ENCODE measurements at regions not wholly inside any gene's neighbourhood (a gene's known extent, or its start where the extent isn't known, plus 50 kb on each side); places are given as distances from the start of the nearest gene placed in this dataset.

GRCh38 chr22:27175974-27176373, 518.6 kb downstream of the MIAT start:
- no peak for DNase-seq (ENCODE audit: extremely low spot score)
- Histone ChIP-seq H3K36me3 (ENCODE audit: insufficient read depth) (no peaks in the 10 kb centered on the region), H3K27ac (ENCODE audit: low read depth) (no peak overlapping the region), H3K4me1 (ENCODE audit: insufficient read depth) (no peaks in the 10 kb centered on the region), H3K4me3 (ENCODE audit: low read depth, low read length) (no peak overlapping the region)
- 41% methylated on average over 2 of the region's 2 CpGs for WGBS

GRCh38 chr22:27179161-27179560, 521.8 kb downstream of the MIAT start:
- DNase-seq (ENCODE audit: extremely low spot score) = no peak
- Histone ChIP-seq H3K4me1 (ENCODE audit: insufficient read depth) (no peaks in the 10 kb centered on the region), H3K36me3 (ENCODE audit: insufficient read depth) (no peaks in the 10 kb centered on the region)

GRCh38 chr22:27181537-27181936, 524.1 kb downstream of the MIAT start:
- Histone ChIP-seq H3K4me3 (ENCODE audit: low read depth, low read length) (no peak overlapping the region), H3K36me3 (ENCODE audit: insufficient read depth) (no peaks in the 10 kb centered on the region), H3K27ac (ENCODE audit: low read depth) (no peak overlapping the region), H3K4me1 (ENCODE audit: insufficient read depth) (no peaks in the 10 kb centered on the region)
- no peak for DNase-seq (ENCODE audit: extremely low spot score)
- WGBS = 81% methylated on average over 4 of the region's 4 CpGs

More at GRCh38 chr22:27179161-27179560, 521.8 kb downstream of the MIAT start:
- no peak overlapping the region for H3K27ac ChIP-seq (ENCODE audit: low read depth)
- 90% methylated on average over 3 of the region's 3 CpGs for WGBS
- H3K4me3 ChIP-seq (ENCODE audit: low read depth, low read length) = no peak overlapping the region

GRCh38 chr22:27183474-27183873, 526.1 kb downstream of the MIAT start:
- WGBS = 82% methylated on average over 6 of the region's 6 CpGs
- Histone ChIP-seq H3K36me3 (ENCODE audit: insufficient read depth) (no peaks in the 10 kb centered on the region), H3K4me1 (ENCODE audit: insufficient read depth) (no peaks in the 10 kb centered on the region), H3K27ac (ENCODE audit: low read depth) (no peak overlapping the region), H3K4me3 (ENCODE audit: low read depth, low read length) (no peak overlapping the region)
- no peak for DNase-seq (ENCODE audit: extremely low spot score)

GRCh38 chr22:27185099-27185709, 527.8 kb downstream of the MIAT start:
- H3K27ac ChIP-seq (ENCODE audit: low read depth) = no peak overlapping the region
- H3K36me3 ChIP-seq (ENCODE audit: insufficient read depth) = no peaks in the 10 kb centered on the region
- WGBS = 81% methylated on average over 3 of the region's 3 CpGs
- DNase-seq (ENCODE audit: extremely low spot score) = no peak
- H3K4me1 ChIP-seq (ENCODE audit: insufficient read depth) = no peaks in the 10 kb centered on the region
- H3K4me3 ChIP-seq (ENCODE audit: low read depth, low read length) = no peak overlapping the region

- 77% methylated on average over 12 of the region's 12 CpGs for WGBS
- no peak overlapping the region for H3K4me3 ChIP-seq (ENCODE audit: low read depth, low read length)
- no peak overlapping the region for H3K27ac ChIP-seq (ENCODE audit: low read depth)
- no peaks in the 10 kb centered on the region for H3K4me1 ChIP-seq (ENCODE audit: insufficient read depth)
- H3K36me3 ChIP-seq (ENCODE audit: insufficient read depth) = no peaks in the 10 kb centered on the region
- no peak for DNase-seq (ENCODE audit: extremely low spot score)
Observed at GRCh38 chr22:27185760-27186302, 528.4 kb downstream of the MIAT start.

- DNase-seq (ENCODE audit: extremely low spot score) = no peak
- no peak overlapping the region for H3K27ac ChIP-seq (ENCODE audit: low read depth)
Observed at GRCh38 chr22:27186643-27187042, 529.3 kb downstream of the MIAT start.

GRCh38 chr22:27192135-27192829, 534.9 kb downstream of the MIAT start:
- Histone ChIP-seq H3K4me3 (ENCODE audit: low read depth, low read length) (no peak overlapping the region), H3K27ac (ENCODE audit: low read depth) (no peak overlapping the region), H3K36me3 (ENCODE audit: insufficient read depth) (no peaks in the 10 kb centered on the region), H3K4me1 (ENCODE audit: insufficient read depth) (no peaks in the 10 kb centered on the region)
- no peak for DNase-seq (ENCODE audit: extremely low spot score)
- WGBS = 58% methylated on average over 17 of the region's 17 CpGs

More at GRCh38 chr22:27186643-27187042, 529.3 kb downstream of the MIAT start:
- no peaks in the 10 kb centered on the region for H3K36me3 ChIP-seq (ENCODE audit: insufficient read depth)
- H3K4me3 ChIP-seq (ENCODE audit: low read depth, low read length) = no peak overlapping the region
- no peaks in the 10 kb centered on the region for H3K4me1 ChIP-seq (ENCODE audit: insufficient read depth)
- WGBS = 73% methylated on average over 7 of the region's 7 CpGs

- no peak for DNase-seq (ENCODE audit: extremely low spot score)
- Histone ChIP-seq H3K36me3 (ENCODE audit: insufficient read depth) (no peaks in the 10 kb centered on the region), H3K27ac (ENCODE audit: low read depth) (no peak overlapping the region), H3K4me3 (ENCODE audit: low read depth, low read length) (no peak overlapping the region), H3K4me1 (ENCODE audit: insufficient read depth) (no peaks in the 10 kb centered on the region)
- WGBS = 89% methylated on average over 6 of the region's 6 CpGs
Observed at GRCh38 chr22:27193215-27193614, 535.8 kb downstream of the MIAT start.

- no peak overlapping the region for H3K27ac ChIP-seq (ENCODE audit: low read depth)
- no peaks in the 10 kb centered on the region for H3K36me3 ChIP-seq (ENCODE audit: insufficient read depth)
- DNase-seq (ENCODE audit: extremely low spot score) = no peak
- WGBS = 87% methylated on average over 2 of the region's 2 CpGs
- H3K4me3 ChIP-seq (ENCODE audit: low read depth, low read length) = no peak overlapping the region
- H3K4me1 ChIP-seq (ENCODE audit: insufficient read depth) = no peaks in the 10 kb centered on the region
Observed at GRCh38 chr22:27193636-27194035, 536.2 kb downstream of the MIAT start.

- H3K4me3 ChIP-seq (ENCODE audit: low read depth, low read length) = no peak overlapping the region
- no peak for DNase-seq (ENCODE audit: extremely low spot score)
- no peaks in the 10 kb centered on the region for H3K36me3 ChIP-seq (ENCODE audit: insufficient read depth)
- 50% methylated on average over 4 of the region's 4 CpGs for WGBS
- no peaks in the 10 kb centered on the region for H3K4me1 ChIP-seq (ENCODE audit: insufficient read depth)
- no peak overlapping the region for H3K27ac ChIP-seq (ENCODE audit: low read depth)
Observed at GRCh38 chr22:27194096-27194748, 536.8 kb downstream of the MIAT start.

- no peak overlapping the region for H3K27ac ChIP-seq (ENCODE audit: low read depth)
- WGBS = 43% methylated on average over 20 of the region's 20 CpGs
- no peak for DNase-seq (ENCODE audit: extremely low spot score)
Observed at GRCh38 chr22:27195094-27195493, 537.7 kb downstream of the MIAT start.

GRCh38 chr22:27195494-27195893, 538.1 kb downstream of the MIAT start:
- no peaks in the 10 kb centered on the region for H3K4me1 ChIP-seq (ENCODE audit: insufficient read depth)
- H3K4me3 ChIP-seq (ENCODE audit: low read depth, low read length) = no peak overlapping the region
- WGBS = 70% methylated on average over 5 of the region's 5 CpGs
- no peaks in the 10 kb centered on the region for H3K36me3 ChIP-seq (ENCODE audit: insufficient read depth)
- H3K27ac ChIP-seq (ENCODE audit: low read depth) = no peak overlapping the region
- no peak for DNase-seq (ENCODE audit: extremely low spot score)

More at GRCh38 chr22:27195094-27195493, 537.7 kb downstream of the MIAT start:
- Histone ChIP-seq H3K36me3 (ENCODE audit: insufficient read depth) (no peaks in the 10 kb centered on the region), H3K4me3 (ENCODE audit: low read depth, low read length) (no peak overlapping the region), H3K4me1 (ENCODE audit: insufficient read depth) (no peaks in the 10 kb centered on the region)

- DNase-seq (ENCODE audit: extremely low spot score) = no peak
Observed at GRCh38 chr22:27196606-27197005, 539.2 kb downstream of the MIAT start.

More at GRCh38 chr22:27196606-27197005, 539.2 kb downstream of the MIAT start:
- H3K36me3 ChIP-seq (ENCODE audit: insufficient read depth) = no peaks in the 10 kb centered on the region
- no peak overlapping the region for H3K4me3 ChIP-seq (ENCODE audit: low read depth, low read length)
- 53% methylated on average over 4 of the region's 4 CpGs for WGBS
- no peaks in the 10 kb centered on the region for H3K4me1 ChIP-seq (ENCODE audit: insufficient read depth)
- H3K27ac ChIP-seq (ENCODE audit: low read depth) = no peak overlapping the region
